Rectal smooth muscle tissue (tissue), 1 donor: ENCODE measurements at regions not wholly inside any gene's neighbourhood (a gene's known extent, or its start where the extent isn't known, plus 50 kb on each side); places are given as distances from the start of the nearest gene placed in this dataset.
"Not testable (repeated sequence)": the region's sequence is repeated elsewhere in the genome, so short reads cannot be mapped to it uniquely, and the experiment has no call there.

Experiments
- H3K27ac ChIP-seq: one replicate; pipeline ENCODE4 v1.7.0; 2013; ENCODE audit warnings: low read depth, low read length, inconsistent platforms
- H3K27me3 ChIP-seq: one replicate; pipeline ENCODE4 v1.7.0; 2013; ENCODE audit warnings: low read length; ENCODE audit not compliant: control insufficient read depth, insufficient read depth
- H3K36me3 ChIP-seq: one replicate; pipeline ENCODE4 v1.7.0; 2013; ENCODE audit warnings: low read length; ENCODE audit not compliant: control insufficient read depth, insufficient read depth
- H3K4me1 ChIP-seq: one replicate; pipeline ENCODE4 v1.7.0; 2013; ENCODE audit warnings: low read length; ENCODE audit not compliant: control insufficient read depth, insufficient read depth
- H3K4me3 ChIP-seq: one replicate; pipeline ENCODE4 v1.7.0; 2013; ENCODE audit warnings: low read length
- H3K9ac ChIP-seq: one replicate; pipeline ENCODE4 v1.7.0; 2013; ENCODE audit warnings: low read length

GRCh38 chr4:173990869-173991210 is 292.6 kb downstream of the FBXO8 start:
- Histone ChIP-seq H3K9ac (no peak overlapping the region), H3K4me3 (no peak overlapping the region), H3K36me3 (no peaks in the 10 kb centered on the region), H3K27ac (peak overlapping the region; percentile 48), H3K27me3 (no peaks in the 10 kb centered on the region), H3K4me1 (peaks cover 8% of the 10 kb centered on the region)

- H3K4me1 ChIP-seq: peaks cover 8% of the 10 kb centered on the region
- no peak overlapping the region for H3K9ac ChIP-seq
- no peaks in the 10 kb centered on the region for H3K36me3 ChIP-seq
- H3K27me3 ChIP-seq: no peaks in the 10 kb centered on the region
- H3K4me3 ChIP-seq: no peak overlapping the region
- peak overlapping the region; percentile 48 for H3K27ac ChIP-seq
These were observed 293.2 kb downstream of the FBXO8 start for GRCh38 chr4:173990126-173990868.

GRCh38 chr4:173963523-173963922 is 319.9 kb downstream of the FBXO8 start:
- H3K27ac ChIP-seq, H3K4me3 ChIP-seq, H3K4me1 ChIP-seq, H3K9ac ChIP-seq, H3K27me3 ChIP-seq, H3K36me3 ChIP-seq: not testable (repeated sequence)

GRCh38 chr4:173960398-173960797 is 323.1 kb downstream of the FBXO8 start:
- no peak overlapping the region for H3K4me3 ChIP-seq
- no peak overlapping the region for H3K9ac ChIP-seq
- no peaks in the 10 kb centered on the region for H3K36me3 ChIP-seq
- no peak overlapping the region for H3K27ac ChIP-seq
- H3K27me3 ChIP-seq: no peaks in the 10 kb centered on the region
- H3K4me1 ChIP-seq: no peaks in the 10 kb centered on the region

GRCh38 chr4:173958445-173958844 is 325.0 kb downstream of the FBXO8 start:
- no peaks in the 10 kb centered on the region for H3K36me3 ChIP-seq
- no peak overlapping the region for H3K9ac ChIP-seq
- no peaks in the 10 kb centered on the region for H3K4me1 ChIP-seq

GRCh38 chr4:173943547-173943946 is 339.9 kb downstream of the FBXO8 start:
- H3K27ac ChIP-seq: no peak overlapping the region
- no peaks in the 10 kb centered on the region for H3K27me3 ChIP-seq
- no peak overlapping the region for H3K4me3 ChIP-seq
- no peak overlapping the region for H3K9ac ChIP-seq
- no peaks in the 10 kb centered on the region for H3K36me3 ChIP-seq
- no peaks in the 10 kb centered on the region for H3K4me1 ChIP-seq

More at GRCh38 chr4:173958445-173958844, 325.0 kb downstream of the FBXO8 start:
- H3K27me3 ChIP-seq: no peaks in the 10 kb centered on the region
- no peak overlapping the region for H3K4me3 ChIP-seq
- H3K27ac ChIP-seq: no peak overlapping the region

- peaks cover 19% of the 10 kb centered on the region for H3K4me1 ChIP-seq
- no peak overlapping the region for H3K9ac ChIP-seq
- H3K27ac ChIP-seq: no peak overlapping the region
- no peaks in the 10 kb centered on the region for H3K36me3 ChIP-seq
- no peak overlapping the region for H3K4me3 ChIP-seq
- no peaks in the 10 kb centered on the region for H3K27me3 ChIP-seq
These were observed 343.3 kb downstream of the FBXO8 start for GRCh38 chr4:173940146-173940545.

- Histone ChIP-seq H3K27me3 (no peaks in the 10 kb centered on the region), H3K4me3 (no peak overlapping the region), H3K36me3 (no peaks in the 10 kb centered on the region), H3K9ac (no peak overlapping the region), H3K4me1 (peaks cover 29% of the 10 kb centered on the region), H3K27ac (no peak overlapping the region)
These were observed 345.7 kb downstream of the FBXO8 start for GRCh38 chr4:173937631-173938270.

- H3K4me1 ChIP-seq: peaks cover 29% of the 10 kb centered on the region
- no peak overlapping the region for H3K4me3 ChIP-seq
- no peaks in the 10 kb centered on the region for H3K27me3 ChIP-seq
- H3K27ac ChIP-seq: peak overlapping the region; percentile 75
- H3K36me3 ChIP-seq: no peaks in the 10 kb centered on the region
- H3K9ac ChIP-seq: no peak overlapping the region
These were observed 346.6 kb downstream of the FBXO8 start for GRCh38 chr4:173936861-173937260.

- H3K4me3 ChIP-seq: no peak overlapping the region
- H3K4me1 ChIP-seq: peaks cover 29% of the 10 kb centered on the region
- H3K27me3 ChIP-seq: no peaks in the 10 kb centered on the region
- no peak overlapping the region for H3K9ac ChIP-seq
- peak overlapping the region; percentile 75 for H3K27ac ChIP-seq
- no peaks in the 10 kb centered on the region for H3K36me3 ChIP-seq
These were observed 347.7 kb downstream of the FBXO8 start for GRCh38 chr4:173935622-173936405.

GRCh38 chr4:173934933-173935620 is 348.4 kb downstream of the FBXO8 start:
- peak overlapping the region; percentile 72 for H3K27ac ChIP-seq
- no peaks in the 10 kb centered on the region for H3K27me3 ChIP-seq
- H3K4me1 ChIP-seq: peaks cover 29% of the 10 kb centered on the region
- no peaks in the 10 kb centered on the region for H3K36me3 ChIP-seq
- H3K9ac ChIP-seq: no peak overlapping the region
- no peak overlapping the region for H3K4me3 ChIP-seq

GRCh38 chr4:173934201-173934600 is 349.3 kb downstream of the FBXO8 start:
- Histone ChIP-seq H3K4me1 (peaks cover 29% of the 10 kb centered on the region), H3K27me3 (no peaks in the 10 kb centered on the region), H3K27ac (no peak overlapping the region), H3K36me3 (no peaks in the 10 kb centered on the region), H3K9ac (no peak overlapping the region), H3K4me3 (no peak overlapping the region)
